ENCODE measurements at regions not wholly inside any gene's neighbourhood (a gene's known extent, or its start where the extent isn't known, plus 50 kb on each side); places are given as distances from the start of the nearest gene placed in this dataset.

GRCh38 chr10:63698787-63699150 is 177.6 kb downstream of the REEP3 start:
- no peaks in the 10 kb centered on the region for H3K36me3 ChIP-seq
- H3K4me3 ChIP-seq = no peak overlapping the region
- H3K4me1 ChIP-seq = peaks cover 0 to 32% (median 5%) of the 10 kb centered on the region in 4 donors
- TF ChIP-seq POLR2A (IDR thresholded peaks at IDR 0.05) = no peak
- TF ChIP-seq, protein P1, sequence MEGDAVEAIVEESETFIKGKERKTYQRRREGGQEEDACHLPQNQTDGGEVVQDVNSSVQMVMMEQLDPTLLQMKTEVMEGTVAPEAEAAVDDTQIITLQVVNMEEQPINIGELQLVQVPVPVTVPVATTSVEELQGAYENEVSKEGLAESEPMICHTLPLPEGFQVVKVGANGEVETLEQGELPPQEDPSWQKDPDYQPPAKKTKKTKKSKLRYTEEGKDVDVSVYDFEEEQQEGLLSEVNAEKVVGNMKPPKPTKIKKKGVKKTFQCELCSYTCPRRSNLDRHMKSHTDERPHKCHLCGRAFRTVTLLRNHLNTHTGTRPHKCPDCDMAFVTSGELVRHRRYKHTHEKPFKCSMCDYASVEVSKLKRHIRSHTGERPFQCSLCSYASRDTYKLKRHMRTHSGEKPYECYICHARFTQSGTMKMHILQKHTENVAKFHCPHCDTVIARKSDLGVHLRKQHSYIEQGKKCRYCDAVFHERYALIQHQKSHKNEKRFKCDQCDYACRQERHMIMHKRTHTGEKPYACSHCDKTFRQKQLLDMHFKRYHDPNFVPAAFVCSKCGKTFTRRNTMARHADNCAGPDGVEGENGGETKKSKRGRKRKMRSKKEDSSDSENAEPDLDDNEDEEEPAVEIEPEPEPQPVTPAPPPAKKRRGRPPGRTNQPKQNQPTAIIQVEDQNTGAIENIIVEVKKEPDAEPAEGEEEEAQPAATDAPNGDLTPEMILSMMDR (IDR thresholded peaks at IDR 0.05) = no peak
- peak overlapping the region in 2 of 4 donors; percentile 40 to 79 for H3K27ac ChIP-seq
- H3K9me3 ChIP-seq = no peaks in the 10 kb centered on the region
- no peak for DNase-seq
- H3K27me3 ChIP-seq = no peaks in the 10 kb centered on the region

- Histone ChIP-seq H3K36me3 (no peaks in the 10 kb centered on the region), H3K4me1 (peaks cover 0 to 32% (median 5%) of the 10 kb centered on the region in 4 donors), H3K27ac (peak overlapping the region in 3 of 4 donors; percentile 49 to 79 (median 72)), H3K27me3 (no peaks in the 10 kb centered on the region), H3K9me3 (no peaks in the 10 kb centered on the region), H3K4me3 (no peak overlapping the region)
- TF ChIP-seq, protein P1 (IDR thresholded peaks at IDR 0.05) = no peak
- no peak for TF ChIP-seq POLR2A (IDR thresholded peaks at IDR 0.05)
- peak in 1 of 3 donors; percentile 61 for DNase-seq
Observed at GRCh38 chr10:63699785-63700613, 178.8 kb downstream of the REEP3 start.

DNA sequence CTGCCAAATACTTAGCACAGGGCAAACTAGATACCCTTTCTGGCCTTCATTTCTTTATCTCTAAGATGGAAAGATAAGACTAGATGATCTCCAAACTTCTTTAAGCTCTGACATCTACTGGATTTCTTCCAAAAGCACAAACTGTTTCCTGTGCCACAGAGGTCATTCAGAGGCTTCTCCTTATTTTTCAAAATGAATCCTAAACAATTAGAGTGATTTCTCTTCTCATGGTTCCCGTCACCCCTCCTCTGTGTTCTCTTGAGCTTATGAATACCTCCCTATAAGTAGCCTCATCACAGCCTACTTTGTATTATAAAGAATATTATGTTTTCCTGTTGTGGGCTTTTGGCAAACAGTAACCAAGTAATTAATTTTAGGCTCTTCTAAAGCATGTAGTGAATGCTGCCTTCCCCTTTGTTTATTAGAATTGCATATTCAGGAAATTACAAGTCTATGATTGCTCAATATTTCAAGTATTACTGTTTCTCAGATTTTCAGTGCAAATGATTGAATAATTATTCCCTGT is 179.5 kb downstream of the REEP3 start:
- TF ChIP-seq POLR2A (IDR thresholded peaks at IDR 0.05) = no peak
- TF ChIP-seq, protein P1 (IDR thresholded peaks at IDR 0.05) = no peak
- no peaks in the 10 kb centered on the region for H3K9me3 ChIP-seq

GRCh38 chr10:63702092-63702491 is 180.9 kb downstream of the REEP3 start:
- peaks cover 0 to 32% (median 6%) of the 10 kb centered on the region in 4 donors for H3K4me1 ChIP-seq
- no peaks in the 10 kb centered on the region for H3K9me3 ChIP-seq
- no peak for DNase-seq
- H3K27me3 ChIP-seq = no peaks in the 10 kb centered on the region
- TF ChIP-seq, protein P1 (IDR thresholded peaks at IDR 0.05) = no peak
- no peak for TF ChIP-seq POLR2A (IDR thresholded peaks at IDR 0.05)
- no peak overlapping the region for H3K4me3 ChIP-seq
- peak overlapping the region in 2 of 4 donors; percentile 4 to 79 for H3K27ac ChIP-seq
- H3K36me3 ChIP-seq = no peaks in the 10 kb centered on the region

More for the DNA sequence above, 179.5 kb downstream of the REEP3 start:
- no peaks in the 10 kb centered on the region for H3K27me3 ChIP-seq
- H3K4me1 ChIP-seq = peaks cover 0 to 32% (median 5%) of the 10 kb centered on the region in 4 donors
- H3K27ac ChIP-seq = peak overlapping the region in 3 of 4 donors; percentile 49 to 79 (median 72)
- no peak for DNase-seq
- no peaks in the 10 kb centered on the region for H3K36me3 ChIP-seq
- H3K4me3 ChIP-seq = no peak overlapping the region

GRCh38 chr10:63703113-63703670 is 182.0 kb downstream of the REEP3 start:
- Histone ChIP-seq H3K27me3 (no peaks in the 10 kb centered on the region), H3K4me3 (no peak overlapping the region), H3K36me3 (no peaks in the 10 kb centered on the region), H3K27ac (no peak overlapping the region), H3K9me3 (no peaks in the 10 kb centered on the region), H3K4me1 (peaks cover 0 to 32% (median 6%) of the 10 kb centered on the region in 4 donors)
- TF ChIP-seq, protein P1 (IDR thresholded peaks at IDR 0.05) = no peak
- TF ChIP-seq POLR2A (IDR thresholded peaks at IDR 0.05) = no peak
- no peak for DNase-seq

All from Peyer's patch (tissue), 4 donors.